Activated gamma-delta T cell (primary cell): ENCODE measurements at regions not wholly inside any gene's neighbourhood (a gene's known extent, or its start where the extent isn't known, plus 50 kb on each side); places are given as distances from the start of the nearest gene placed in this dataset.
"Not testable (repeated sequence)": the region's sequence is repeated elsewhere in the genome, so short reads cannot be mapped to it uniquely, and the experiment has no call there.

Experiments
- DNase-seq: peaks from one replicate; lab custom pipeline; 2025; lab: John Stamatoyannopoulos, UW

DNA sequence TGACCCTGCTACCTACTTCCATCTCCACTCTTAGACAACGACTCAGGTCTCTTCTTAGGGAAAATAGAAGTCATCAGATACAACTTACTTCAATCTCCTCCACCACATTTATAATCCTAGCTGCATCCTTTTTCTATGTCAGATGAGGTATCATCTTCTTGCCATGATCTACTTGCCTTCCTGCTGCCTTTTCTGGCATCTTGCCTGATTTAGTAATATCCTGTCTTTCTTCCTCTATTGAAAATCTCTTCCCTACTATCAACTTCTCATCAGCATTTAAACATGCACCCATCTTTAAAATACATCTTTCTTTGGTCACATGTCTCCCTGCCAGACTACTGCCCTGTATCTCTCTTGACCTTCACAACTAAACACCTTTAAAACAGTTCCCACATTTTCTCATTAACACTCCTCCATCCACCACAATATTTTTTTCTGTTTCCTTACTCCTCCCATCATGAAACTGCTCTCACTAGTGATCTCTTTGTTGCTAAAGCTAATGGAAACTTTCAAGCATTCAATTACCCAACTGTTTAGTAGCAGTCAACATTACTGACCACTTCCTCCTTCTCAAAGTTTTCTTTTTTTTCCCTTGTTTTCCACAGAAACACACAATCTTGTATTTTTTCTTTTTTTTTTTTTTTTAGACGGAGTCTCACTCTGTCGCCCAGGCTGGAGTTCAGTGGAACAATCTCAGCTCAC is 100.8 kb upstream of the CXorf66 start:
- no peak for DNase-seq

DNA sequence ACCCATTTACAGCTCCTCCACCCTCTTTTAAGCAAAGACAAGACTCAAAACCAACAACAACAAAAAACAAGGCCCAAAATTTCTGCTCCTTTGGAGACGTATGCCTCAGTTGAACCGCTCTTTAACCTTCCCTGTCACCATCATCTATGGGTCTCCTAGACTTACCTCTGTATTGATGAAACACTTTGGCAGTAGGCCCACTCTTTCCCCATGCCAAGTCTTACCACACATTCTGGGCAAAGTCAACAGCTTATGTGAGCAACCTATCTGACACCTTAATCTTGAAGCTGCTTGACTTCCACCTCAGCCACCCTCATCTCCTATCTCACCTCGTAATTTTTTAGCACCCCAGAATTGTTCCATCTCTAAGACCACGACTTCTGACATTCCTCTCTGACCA is 99.7 kb upstream of the CXorf66 start:
- no peak for DNase-seq

DNA sequence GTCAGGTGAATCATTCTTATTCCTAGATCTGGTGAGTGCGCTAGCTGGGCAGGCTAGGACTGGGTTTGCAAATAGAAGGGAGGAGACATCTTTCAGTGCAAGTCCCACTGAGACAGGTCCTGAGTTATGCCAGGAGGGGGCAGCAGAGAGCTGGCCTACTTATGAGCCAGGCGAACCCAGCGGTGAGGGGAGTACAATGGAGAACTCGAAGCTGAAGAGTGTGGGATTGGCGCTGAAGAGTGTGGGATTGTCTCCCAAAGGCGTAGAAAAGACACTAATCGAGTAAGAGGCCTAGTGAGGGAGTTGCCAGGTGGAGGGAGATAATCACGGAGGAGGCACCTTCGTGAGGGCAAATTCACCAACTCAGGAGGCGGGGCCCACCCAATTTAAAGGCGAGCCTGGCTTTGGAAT is 91.7 kb upstream of the CXorf66 start:
- no peak for DNase-seq

DNA sequence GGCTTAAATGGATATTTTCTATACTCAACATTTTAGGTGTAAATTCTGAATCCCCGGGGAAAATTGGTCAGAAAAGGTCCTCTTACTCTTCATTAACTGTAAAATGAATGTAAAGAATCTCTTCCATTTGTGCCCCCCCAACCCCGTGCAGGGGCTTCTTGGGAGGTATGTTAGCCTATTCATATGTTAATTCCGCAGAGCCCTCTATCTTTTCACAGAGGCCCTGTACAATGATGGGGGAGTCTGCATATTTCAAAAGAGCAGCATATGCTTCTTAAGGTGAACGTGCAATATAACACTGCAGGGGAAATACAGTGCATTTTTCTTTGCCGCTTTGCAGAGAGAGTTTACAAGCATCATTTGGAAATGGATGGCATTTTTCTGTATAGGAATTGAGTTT is 88.5 kb upstream of the CXorf66 start:
- DNase-seq = no peak

DNA sequence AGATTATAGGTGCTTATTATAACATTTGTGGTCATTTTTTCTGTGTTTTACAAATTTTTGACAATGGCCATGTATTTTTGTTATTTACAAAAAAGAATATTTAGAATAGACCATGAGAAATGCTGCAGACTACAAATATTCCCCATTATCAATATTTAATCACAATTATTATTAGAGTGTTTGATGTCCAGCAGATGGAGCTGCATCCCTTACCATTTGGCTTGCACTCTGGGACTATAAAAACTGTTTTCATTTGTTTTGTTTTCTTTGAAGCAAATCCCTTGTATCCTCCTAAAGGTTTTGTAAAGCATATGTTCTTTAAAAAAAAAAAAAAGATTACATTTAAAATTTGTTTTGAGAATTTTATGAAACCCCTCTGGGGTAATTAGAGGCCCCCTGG is 85.6 kb upstream of the CXorf66 start:
- DNase-seq = no peak

DNA sequence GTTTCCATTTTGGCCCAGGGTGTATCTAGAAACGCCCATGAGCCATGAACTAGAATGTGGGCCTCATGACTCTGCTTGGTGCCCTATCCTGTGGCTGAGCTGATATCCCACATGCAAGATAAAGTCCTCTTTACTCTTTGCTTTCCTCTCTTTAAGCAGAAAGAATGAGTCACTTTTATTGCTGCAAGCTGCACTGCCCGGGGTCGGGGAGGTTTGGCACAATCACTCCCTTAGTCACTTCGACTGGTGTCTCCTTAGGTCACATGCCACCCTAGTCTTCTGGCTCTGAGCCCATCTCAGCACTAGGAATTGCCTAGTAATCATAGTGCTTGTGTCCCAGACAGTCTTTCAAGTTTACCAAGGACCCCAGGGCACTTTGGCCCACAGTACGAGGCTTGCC is 75.1 kb upstream of the CXorf66 start:
- no peak for DNase-seq

DNA sequence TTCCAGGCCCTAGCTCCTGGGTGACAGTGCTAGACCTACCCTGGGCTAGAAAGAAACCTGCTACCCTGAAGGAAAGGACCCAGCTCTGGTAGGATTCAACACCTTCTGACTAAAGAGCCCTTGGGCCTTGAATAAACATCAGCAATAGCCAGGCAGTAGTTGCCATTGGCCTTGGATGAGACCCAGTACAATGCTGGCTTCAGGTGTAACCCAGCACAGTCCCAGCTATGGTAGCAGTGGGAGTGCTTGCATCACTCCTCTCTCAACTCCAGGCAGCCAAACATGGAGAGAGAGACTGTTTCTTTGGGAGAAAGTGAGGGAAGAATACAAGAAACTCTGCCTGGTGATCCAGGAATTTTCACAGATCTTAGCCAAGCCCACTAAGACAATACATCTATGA is 73.5 kb upstream of the CXorf66 start:
- no peak for DNase-seq

DNA sequence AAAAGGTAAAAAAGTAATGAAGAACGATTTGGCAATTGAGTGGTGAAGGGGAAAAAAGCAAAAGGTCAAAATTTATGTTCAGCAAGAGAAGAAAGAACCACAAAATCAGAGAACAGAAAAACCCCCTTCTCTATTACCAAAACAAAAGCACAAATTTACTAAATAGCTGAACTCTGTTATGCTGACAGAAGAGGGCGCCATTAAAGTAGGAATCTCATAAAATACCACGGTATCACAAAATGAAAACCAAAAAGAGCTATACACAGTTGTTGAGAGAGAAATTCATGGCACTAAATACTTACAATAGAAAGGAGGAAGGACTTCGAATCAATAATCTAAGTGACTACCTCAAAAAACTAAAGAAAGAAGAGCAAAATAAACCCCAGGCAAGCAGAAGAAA is 69.6 kb upstream of the CXorf66 start:
- no peak for DNase-seq

DNA sequence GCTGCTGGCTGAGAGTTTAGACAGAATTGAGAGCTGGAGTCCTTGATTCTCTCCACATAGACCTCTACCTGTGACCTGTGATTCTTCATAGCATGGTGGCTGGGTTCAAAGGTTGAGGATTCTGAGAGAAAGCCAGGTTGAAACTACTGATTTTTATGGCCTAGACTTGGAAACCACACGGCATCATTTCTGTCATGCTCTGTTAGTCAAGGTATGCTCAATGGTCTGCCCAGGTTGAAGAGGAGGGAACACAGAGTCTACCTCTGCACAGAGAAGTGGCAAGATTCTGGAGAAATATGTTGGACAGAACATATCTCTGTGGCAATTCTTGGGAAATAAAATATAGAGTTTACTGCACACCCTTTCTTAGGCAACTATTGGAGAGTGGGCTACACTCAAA is 57.2 kb upstream of the CXorf66 start:
- no peak for DNase-seq

DNA sequence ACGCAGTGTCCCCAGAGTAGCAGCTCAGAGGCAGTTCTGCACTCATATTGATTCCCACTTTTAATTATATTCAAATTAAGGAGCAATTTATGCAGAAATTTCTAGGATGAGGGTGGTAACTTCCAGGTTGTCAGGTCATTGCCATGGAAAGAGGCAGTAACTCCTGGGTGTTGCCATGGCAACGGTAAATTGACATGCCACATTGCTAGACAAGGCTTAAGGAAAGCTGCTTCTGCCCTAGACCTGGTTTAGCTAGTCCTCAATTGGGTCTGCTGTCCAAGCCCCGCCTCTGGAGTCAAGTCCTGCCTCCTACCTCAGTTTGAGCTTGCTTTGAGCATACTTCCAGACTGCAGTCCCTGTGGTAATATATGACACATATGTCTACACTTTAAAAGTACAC is 53.8 kb upstream of the CXorf66 start:
- DNase-seq = not testable (repeated sequence)
